WTC11 (cell line): ENCODE measurements at regions not wholly inside any gene's neighbourhood (a gene's known extent, or its start where the extent isn't known, plus 50 kb on each side); places are given as distances from the start of the nearest gene placed in this dataset.

Experiments used
- ATAC-seq: fragments of 200-7000 bp; cut with Tn5 transposase; 2 replicates; pipeline ENCODE4 v1.10.0; 2021; ENCODE audit warnings: mild to moderate bottlenecking, moderate library complexity
- CTCF ChIA-PET: fragments of 300-600 bp; sonication (Branson Sonifier 250); formaldehyde crosslinking; loops from one replicate; lab custom pipeline; 2021; ENCODE audit warnings: antibody characterized with exemption; lab: Charles Lee
- POLR2A ChIA-PET: fragments of 350-600 bp; sonication (Branson Sonifier 250); formaldehyde crosslinking; loops from one replicate; lab custom pipeline; 2021; ENCODE audit warnings: antibody characterized with exemption; lab: Charles Lee
- DNase-seq: peaks from one replicate; pipeline ENCODE4 v3.0.0; 2021; ENCODE audit warnings: low spot score
- H3K27ac Mint-ChIP-seq: 2 replicates; pipeline ENCODE4 v1.8.0; 2021; ENCODE audit warnings: mixed read lengths
- H3K27me3 Mint-ChIP-seq: 2 replicates; pipeline ENCODE4 v1.8.0; 2021; ENCODE audit warnings: low read depth, mild to moderate bottlenecking, moderate library complexity, mixed read lengths
- H3K36me3 Mint-ChIP-seq: 2 replicates; pipeline ENCODE4 v1.8.0; 2021; ENCODE audit warnings: mixed read lengths
- H3K4me1 Mint-ChIP-seq: 2 replicates; pipeline ENCODE4 v1.8.0; 2022; ENCODE audit warnings: mixed read lengths
- H3K4me3 Mint-ChIP-seq: 2 replicates; pipeline ENCODE4 v1.8.0; 2021; ENCODE audit warnings: mild to moderate bottlenecking, moderate library complexity, mixed read lengths
- H3K9me3 Mint-ChIP-seq: 2 replicates; pipeline ENCODE4 v1.8.0; 2021; ENCODE audit warnings: mixed read lengths
- ATF1 ChIP-seq: sonication (generic); formaldehyde crosslinking; IDR thresholded peaks from 2 replicates; pipeline ENCODE4 v1.8.1; 2023; ENCODE audit warnings: mild to moderate bottlenecking, moderate library complexity, missing genetic modification reagents
- CBFB ChIP-seq: sonication (generic); formaldehyde crosslinking; IDR thresholded peaks from 2 replicates; pipeline ENCODE4 v1.8.1; 2022; ENCODE audit warnings: mild to moderate bottlenecking, low read depth, missing genetic modification reagents
- CTCF ChIP-seq: fragments of 200-600 bp; IDR thresholded peaks from 2 replicates; pipeline ENCODE4 v1.8.0; 2022; ENCODE audit warnings: antibody characterized with exemption
- E2F4 ChIP-seq: sonication (generic); formaldehyde crosslinking; IDR thresholded peaks from 2 replicates; pipeline ENCODE4 v1.8.1; 2022; ENCODE audit warnings: low read depth, mild to moderate bottlenecking, moderate library complexity, missing genetic modification reagents, borderline replicate concordance
- E2F5 ChIP-seq: sonication (generic); formaldehyde crosslinking; IDR thresholded peaks from 2 replicates; pipeline ENCODE4 v1.8.1; 2022; ENCODE audit warnings: mild to moderate bottlenecking, moderate library complexity, missing genetic modification reagents
- ELF4 ChIP-seq: sonication (generic); formaldehyde crosslinking; IDR thresholded peaks from 2 replicates; pipeline ENCODE4 v1.8.1; 2022; ENCODE audit warnings: low read depth, mild to moderate bottlenecking, moderate library complexity, missing genetic modification reagents
- EMX1 ChIP-seq: fragments of 250-450 bp; sonication (Bioruptor Pico); IDR thresholded peaks from 2 replicates; pipeline ENCODE4 v1.8.0; 2021; ENCODE audit warnings: mild to moderate bottlenecking
- ESRRA ChIP-seq: sonication (generic); formaldehyde crosslinking; IDR thresholded peaks from 2 replicates; pipeline ENCODE4 v1.8.1; 2022; ENCODE audit warnings: mild to moderate bottlenecking, missing genetic modification reagents, borderline replicate concordance
- KAT7 ChIP-seq: sonication (generic); formaldehyde crosslinking; IDR thresholded peaks from 2 replicates; pipeline ENCODE4 v1.8.1; 2023; ENCODE audit warnings: missing genetic modification reagents, mild to moderate bottlenecking, borderline replicate concordance
- MYBL2 ChIP-seq: sonication (generic); formaldehyde crosslinking; IDR thresholded peaks from 2 replicates; pipeline ENCODE4 v1.8.1; 2023; ENCODE audit warnings: mild to moderate bottlenecking, moderate library complexity, missing genetic modification reagents
- NFATC4 ChIP-seq: fragments of 250-450 bp; sonication (Bioruptor Pico); IDR thresholded peaks from 2 replicates; pipeline ENCODE4 v1.9.0; 2021; ENCODE audit warnings: mild to moderate bottlenecking
- NFE2L1 ChIP-seq: sonication (generic); formaldehyde crosslinking; IDR thresholded peaks from 2 replicates; pipeline ENCODE4 v1.8.1; 2023; ENCODE audit warnings: missing genetic modification reagents
- NR3C1 ChIP-seq: sonication (generic); formaldehyde crosslinking; conservative IDR thresholded peaks from 2 replicates; pipeline ENCODE4 v1.8.1; 2023; ENCODE audit warnings: low read depth, mild to moderate bottlenecking, missing genetic modification reagents
- OVOL2 ChIP-seq: fragments of 250-450 bp; sonication (Bioruptor Pico); IDR thresholded peaks from 2 replicates; pipeline ENCODE4 v1.9.0; 2021; ENCODE audit warnings: mild to moderate bottlenecking, borderline replicate concordance
- SOX15 ChIP-seq: fragments of 250-450 bp; sonication (Bioruptor Pico); IDR thresholded peaks from 2 replicates; pipeline ENCODE4 v1.9.0; 2021; ENCODE audit warnings: mild to moderate bottlenecking
- ZMAT4 ChIP-seq: fragments of 250-450 bp; sonication (Bioruptor Pico); IDR thresholded peaks from 2 replicates; pipeline ENCODE4 v1.9.0; 2021; ENCODE audit warnings: mild to moderate bottlenecking
- ZNF219 ChIP-seq: sonication (generic); formaldehyde crosslinking; IDR thresholded peaks from 2 replicates; pipeline ENCODE4 v1.8.0; 2023; ENCODE audit warnings: missing genetic modification reagents, mild to moderate bottlenecking, borderline replicate concordance
- ZNF232 ChIP-seq: sonication (generic); formaldehyde crosslinking; IDR thresholded peaks from 2 replicates; pipeline ENCODE4 v1.8.0; 2022; ENCODE audit warnings: mild to moderate bottlenecking, missing genetic modification reagents
- ZNF281 ChIP-seq: sonication (generic); formaldehyde crosslinking; IDR thresholded peaks from 2 replicates; pipeline ENCODE4 v1.8.0; 2023; ENCODE audit warnings: mild to moderate bottlenecking, missing genetic modification reagents
- ZNF396 ChIP-seq: fragments of 250-450 bp; sonication (Bioruptor Pico); IDR thresholded peaks from 2 replicates; pipeline ENCODE4 v1.8.0; 2021; ENCODE audit warnings: mild to moderate bottlenecking, moderate library complexity, borderline replicate concordance
- ZNF532 ChIP-seq: fragments of 250-450 bp; sonication (Bioruptor Pico); IDR thresholded peaks from 2 replicates; pipeline ENCODE4 v1.9.0; 2021; ENCODE audit warnings: mild to moderate bottlenecking, borderline replicate concordance

GRCh38 chr2:136443661-136444060 is 321.7 kb upstream of the THSD7B start:
- ChIA-PET POLR2A (no interaction called here), CTCF (interaction anchor here (2.7 kb wide), 1 partner anchor 20 kb away, joined by 9 read pairs; no protein-coding TSS in a partner anchor)
- H3K9me3 Mint-ChIP-seq: no peaks in the 10 kb centered on the region

GRCh38 chr2:136441979-136442714 is 323.2 kb upstream of the THSD7B start:
- Mint-ChIP-seq H3K4me3 (no peak overlapping the region), H3K36me3 (no peaks in the 10 kb centered on the region), H3K27ac (no peak overlapping the region), H3K9me3 (no peaks in the 10 kb centered on the region), H3K27me3 (peaks cover 5% of the 10 kb centered on the region; the same call in 1 of the 2 replicates), H3K4me1 (peaks cover 27% of the 10 kb centered on the region)
- ATAC-seq (peak; percentile 55), DNase-seq (no peak)
- ChIA-PET CTCF (interaction anchor here (2.7 kb wide), 1 partner anchor 19 kb away, joined by 9 read pairs; no protein-coding TSS in a partner anchor), POLR2A (no interaction called here)
- no peak for TF ChIP-seq ZNF232 (CRISPR knock-in tag)
- no peak for TF ChIP-seq ZNF532 (CRISPR knock-in tag)
- TF ChIP-seq ESRRA: no peak
- TF ChIP-seq E2F4 (CRISPR knock-in tag): no peak

More at GRCh38 chr2:136443661-136444060, 321.7 kb upstream of the THSD7B start:
- Mint-ChIP-seq H3K36me3 (no peaks in the 10 kb centered on the region), H3K27ac (no peak overlapping the region), H3K4me3 (no peak overlapping the region), H3K4me1 (peaks cover 32% of the 10 kb centered on the region), H3K27me3 (no peaks in the 10 kb centered on the region)
- no peak for TF ChIP-seq OVOL2 (CRISPR knock-in tag)
- no peak for TF ChIP-seq MYBL2 (CRISPR knock-in tag)
- TF ChIP-seq NFATC4 (CRISPR knock-in tag): no peak
- TF ChIP-seq ELF4 (CRISPR knock-in tag): no peak
- no peak for TF ChIP-seq E2F5 (CRISPR knock-in tag)
- TF ChIP-seq KAT7: no peak
- no peak for TF ChIP-seq ZNF219 (CRISPR knock-in tag)
- no peak for TF ChIP-seq SOX15 (CRISPR knock-in tag)
- no peak for TF ChIP-seq ZMAT4 (CRISPR knock-in tag)
- no peak for TF ChIP-seq NR3C1 (CRISPR knock-in tag)
- no peak for TF ChIP-seq CTCF
- TF ChIP-seq ATF1 (CRISPR knock-in tag): no peak
- TF ChIP-seq NFE2L1: no peak
- TF ChIP-seq EMX1 (CRISPR knock-in tag): no peak
- no peak for TF ChIP-seq CBFB
- no peak for TF ChIP-seq ZNF396 (CRISPR knock-in tag)
- TF ChIP-seq ZNF281: no peak
- ATAC-seq: no peak
- DNase-seq: no peak
